ENCODE measurements at regions not wholly inside any gene's neighbourhood (a gene's known extent, or its start where the extent isn't known, plus 50 kb on each side); places are given as distances from the start of the nearest gene placed in this dataset.

GRCh38 chr2:176790468-176790867, 422.1 kb upstream of the HNRNPA3 start:
- no peak for TF ChIP-seq EZH2 (IDR thresholded peaks at IDR 0.05; ENCODE audit: borderline replicate concordance, low read depth, low read length, poor library complexity, severe bottlenecking)
- no peak for TF ChIP-seq CTCF (conservative IDR thresholded peaks at IDR 0.05; ENCODE audit: low read depth, low read length)
